ENCODE measurements at regions not wholly inside any gene's neighbourhood (a gene's known extent, or its start where the extent isn't known, plus 50 kb on each side); places are given as distances from the start of the nearest gene placed in this dataset.

GRCh38 chr2:236793023-236794011 is 223.7 kb downstream of the ACKR3 start:
- POLR2A ChIA-PET, result no interaction called here
- H3K9me3 Mint-ChIP-seq, result peaks cover 10% of the 10 kb centered on the region
- H3K27ac Mint-ChIP-seq, result no peak overlapping the region
- peaks cover 5% of the 10 kb centered on the region for H3K27me3 Mint-ChIP-seq (ENCODE audit: low read depth)
- peak; percentile 34 for DNase-seq (ENCODE audit: low spot score)
- H3K4me3 Mint-ChIP-seq, result no peak overlapping the region
- H3K36me3 Mint-ChIP-seq, result no peaks in the 10 kb centered on the region
- no peak for TF ChIP-seq ZNF317 (CRISPR knock-in tag; IDR thresholded peaks at IDR 0.05; ENCODE audit: borderline replicate concordance, low read depth)
- no peak for TF ChIP-seq FOXK1 (CRISPR knock-in tag; IDR thresholded peaks at IDR 0.05)
- no peak for TF ChIP-seq E2F5 (CRISPR knock-in tag; IDR thresholded peaks at IDR 0.05)
- no peak for TF ChIP-seq JUN (CRISPR knock-in tag; IDR thresholded peaks at IDR 0.05)
- no peak for TF ChIP-seq OVOL2 (CRISPR knock-in tag; IDR thresholded peaks at IDR 0.05; ENCODE audit: borderline replicate concordance)
- TF ChIP-seq ATF3 (CRISPR knock-in tag; conservative IDR thresholded peaks at IDR 0.05), result no peak
- no peak for TF ChIP-seq ZNF671 (CRISPR knock-in tag; IDR thresholded peaks at IDR 0.05)
- TF ChIP-seq ERG (CRISPR knock-in tag; IDR thresholded peaks at IDR 0.05), result no peak
- TF ChIP-seq USF1 (CRISPR knock-in tag; IDR thresholded peaks at IDR 0.05), result no peak
- TF ChIP-seq CBFB (CRISPR knock-in tag; IDR thresholded peaks at IDR 0.05; ENCODE audit: low read depth), result no peak
- peak; percentile 80 for ATAC-seq
- CTCF ChIA-PET, result interaction anchor here (0.7 kb wide), 1 partner anchor 135 kb away, joined by 3 read pairs; no protein-coding TSS in a partner anchor
- H3K4me1 Mint-ChIP-seq, result peaks cover 15% of the 10 kb centered on the region

GRCh38 chr2:236794176-236794957 is 224.7 kb downstream of the ACKR3 start:
- Mint-ChIP-seq H3K36me3 (no peaks in the 10 kb centered on the region), H3K9me3 (peaks cover 10% of the 10 kb centered on the region), H3K27me3 (ENCODE audit: low read depth) (peaks cover 5% of the 10 kb centered on the region), H3K4me1 (peaks cover 14% of the 10 kb centered on the region), H3K27ac (no peak overlapping the region), H3K4me3 (no peak overlapping the region)
- DNase-seq (ENCODE audit: low spot score) (no peak), ATAC-seq (no peak)
- ChIA-PET POLR2A (no interaction called here), CTCF (interaction anchor here (0.7 kb wide), 1 partner anchor 134 kb away, joined by 3 read pairs; no protein-coding TSS in a partner anchor)
- TF ChIP-seq TEAD1 (CRISPR knock-in tag; IDR thresholded peaks at IDR 0.05) (no peak), NFATC4 (CRISPR knock-in tag; IDR thresholded peaks at IDR 0.05) (no peak), CREB1 (CRISPR knock-in tag; IDR thresholded peaks at IDR 0.05) (no peak), ESRRA (CRISPR knock-in tag; IDR thresholded peaks at IDR 0.05; ENCODE audit: borderline replicate concordance) (no peak), ZNF423 (CRISPR knock-in tag; IDR thresholded peaks at IDR 0.05) (no peak), ZNF121 (CRISPR knock-in tag; IDR thresholded peaks at IDR 0.05) (no peak), E2F1 (CRISPR knock-in tag; IDR thresholded peaks at IDR 0.05) (no peak), MLX (CRISPR knock-in tag; IDR thresholded peaks at IDR 0.05) (no peak), AR (CRISPR knock-in tag; IDR thresholded peaks at IDR 0.05) (no peak), CDX4 (CRISPR knock-in tag; IDR thresholded peaks at IDR 0.05; ENCODE audit: borderline replicate concordance) (no peak), CTCF (IDR thresholded peaks at IDR 0.05) (no peak), JUN (CRISPR knock-in tag; IDR thresholded peaks at IDR 0.05) (no peak), ZNF317 (CRISPR knock-in tag; IDR thresholded peaks at IDR 0.05; ENCODE audit: borderline replicate concordance, low read depth) (no peak)
